GM18951 (cell line): ENCODE measurements at regions not wholly inside any gene's neighbourhood (a gene's known extent, or its start where the extent isn't known, plus 50 kb on each side); places are given as distances from the start of the nearest gene placed in this dataset.

Source experiments
- POLR2A ChIP-seq: IDR thresholded peaks from 4 replicates; pipeline ENCODE4 v1.6.1; 2011; ENCODE audit warnings: mild to moderate bottlenecking; ENCODE audit not compliant: insufficient read length, insufficient read depth; ENCODE audit errors: extremely low read depth
- in situ Hi-C: fragments of 300-500 bp; cut with MboI; formaldehyde crosslinking; loops from one replicate; pipeline ENCODE4 v1.12.0; 2022; ENCODE audit warnings: low sequenced_read_pairs, mixed read lengths, inconsistent platforms; ENCODE audit not compliant: unreplicated experiment

DNA sequence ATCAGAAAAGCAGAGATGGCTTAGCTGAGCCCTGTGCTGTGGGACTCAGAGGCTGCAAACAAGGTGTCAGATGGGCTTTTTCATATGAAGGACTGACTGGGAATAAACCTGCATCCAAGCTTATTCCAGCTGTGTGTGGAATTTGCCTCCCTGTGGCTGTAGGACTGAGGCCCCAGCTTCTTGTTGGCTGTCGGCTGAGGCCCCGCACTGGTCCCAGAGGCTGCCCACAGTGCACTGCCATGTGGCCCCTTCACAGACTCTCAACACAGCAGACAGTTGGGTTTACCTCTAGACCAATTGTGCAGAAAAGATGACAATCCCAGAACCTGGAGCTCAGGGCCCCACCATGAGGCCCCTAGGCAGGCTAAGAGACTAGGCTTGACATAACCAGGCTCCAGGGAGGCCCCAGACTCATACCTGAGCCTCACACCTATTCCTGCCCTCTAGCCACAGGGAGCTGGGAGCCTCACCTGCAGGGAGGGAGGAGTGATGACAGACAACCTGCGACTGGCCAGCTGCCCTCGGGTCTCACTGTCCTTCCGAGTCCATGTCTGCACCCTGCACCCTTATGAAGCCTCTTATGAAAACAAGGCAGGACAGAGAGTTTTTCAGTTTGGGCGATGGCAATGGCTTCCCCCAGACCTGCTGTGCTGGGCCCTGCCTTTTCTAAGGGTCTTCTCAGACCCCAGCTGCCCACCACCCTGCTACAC is 615.5 kb downstream of the NPHP4 start:
- in situ Hi-C loops = no loop called here
- TF ChIP-seq POLR2A = no peak

DNA sequence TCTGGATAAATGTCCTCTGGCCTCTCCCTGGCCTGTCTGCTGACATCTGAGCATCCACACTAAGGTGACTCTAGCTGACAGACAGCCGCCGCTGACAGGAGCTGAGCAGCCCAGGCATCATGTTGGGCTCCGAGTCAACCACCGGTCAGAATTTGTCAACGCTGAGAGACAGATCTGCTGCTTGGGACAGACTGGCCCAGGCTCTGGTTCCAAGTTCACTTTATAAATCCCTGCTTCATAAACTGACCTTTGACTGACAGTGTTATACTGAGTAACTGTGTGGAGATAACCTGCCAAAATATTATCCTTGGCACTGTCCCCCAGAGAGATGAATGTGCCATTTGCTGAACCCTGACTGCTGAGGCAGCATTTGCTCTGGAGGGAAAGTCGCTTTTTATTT is 616.7 kb downstream of the NPHP4 start:
- in situ Hi-C loops = no loop called here

DNA sequence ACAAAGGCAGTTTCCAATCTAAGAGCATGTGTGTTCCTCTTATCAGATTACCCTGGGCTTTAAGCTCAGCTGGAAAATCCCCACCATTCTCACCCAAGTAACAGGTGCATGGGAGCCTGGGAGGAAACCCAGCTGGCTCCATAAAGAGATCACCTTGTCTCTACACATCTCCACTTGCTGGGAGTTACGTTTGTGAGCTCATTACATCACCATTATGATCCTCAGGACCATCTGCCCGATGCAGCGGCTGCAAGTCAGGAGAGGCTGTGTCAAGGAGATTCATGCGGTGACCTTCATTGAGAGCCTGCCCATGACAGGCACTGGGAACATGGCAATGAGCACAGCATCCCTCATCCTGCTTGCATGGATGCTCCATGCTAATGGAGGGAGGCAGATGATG is 618.0 kb downstream of the NPHP4 start:
- no peak for TF ChIP-seq POLR2A
- in situ Hi-C loops = no loop called here

More for the DNA sequence above, 616.7 kb downstream of the NPHP4 start:
- no peak for TF ChIP-seq POLR2A

DNA sequence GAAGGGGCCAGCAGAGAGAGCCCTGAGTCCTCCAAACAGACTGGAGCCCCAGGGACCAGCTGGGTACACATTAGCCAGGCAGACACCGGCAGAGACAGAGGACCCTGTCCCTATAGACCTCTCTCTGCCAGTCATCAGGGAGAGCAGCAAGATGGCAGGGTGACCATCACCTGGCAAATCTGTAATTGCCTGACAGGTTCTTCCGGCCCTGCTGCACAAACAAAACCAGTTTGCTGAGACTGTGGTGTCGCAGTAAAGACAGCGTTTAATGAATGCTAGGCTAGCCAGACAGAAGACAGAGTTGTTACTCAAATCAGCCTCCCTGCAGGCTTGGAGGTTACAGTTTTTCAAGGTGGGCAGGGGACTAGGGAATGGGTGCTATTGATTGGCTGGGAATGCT is 618.9 kb downstream of the NPHP4 start:
- TF ChIP-seq POLR2A = no peak

DNA sequence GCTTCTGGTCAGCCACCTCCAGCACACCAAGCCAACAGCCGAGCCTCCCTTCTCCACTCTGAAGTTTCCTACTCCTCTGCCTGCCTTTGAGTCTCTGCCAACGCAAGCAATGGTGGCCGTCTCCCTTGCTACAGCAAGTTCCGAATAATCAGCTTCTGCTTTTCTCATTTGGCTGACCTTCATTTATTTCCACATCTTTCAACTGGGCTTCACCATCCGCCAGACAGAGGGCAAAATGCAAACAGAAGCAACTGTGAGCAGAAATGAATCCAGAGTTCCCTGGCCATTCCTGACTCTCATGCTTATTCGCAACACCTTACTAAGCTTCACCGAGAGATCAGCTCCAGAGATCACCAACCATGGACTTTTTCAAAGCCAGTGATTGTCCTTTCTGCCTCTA is 621.0 kb downstream of the NPHP4 start:
- no peak for TF ChIP-seq POLR2A
- in situ Hi-C loops = no loop called here

More for the DNA sequence above, 618.9 kb downstream of the NPHP4 start:
- in situ Hi-C loops = no loop called here

DNA sequence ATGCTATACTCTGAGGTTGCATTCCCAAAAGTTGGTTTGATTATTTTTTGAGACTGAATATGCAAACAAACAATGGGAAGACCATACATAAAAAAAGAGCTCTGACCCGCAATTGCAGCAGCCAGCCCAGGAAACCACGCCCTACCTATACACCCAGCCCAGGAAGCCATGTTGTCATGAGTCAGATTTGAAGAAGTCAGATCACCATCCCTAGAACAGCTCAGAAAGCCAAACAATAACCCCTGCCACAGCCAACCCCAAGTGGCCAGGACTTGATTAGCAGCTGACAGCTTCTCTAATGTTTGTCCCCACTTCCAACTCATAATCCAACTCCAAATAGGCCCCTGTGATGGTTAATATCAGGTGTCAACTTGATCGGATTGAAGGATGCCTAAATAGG is 621.9 kb downstream of the NPHP4 start:
- in situ Hi-C loops = no loop called here
- TF ChIP-seq POLR2A = no peak

DNA sequence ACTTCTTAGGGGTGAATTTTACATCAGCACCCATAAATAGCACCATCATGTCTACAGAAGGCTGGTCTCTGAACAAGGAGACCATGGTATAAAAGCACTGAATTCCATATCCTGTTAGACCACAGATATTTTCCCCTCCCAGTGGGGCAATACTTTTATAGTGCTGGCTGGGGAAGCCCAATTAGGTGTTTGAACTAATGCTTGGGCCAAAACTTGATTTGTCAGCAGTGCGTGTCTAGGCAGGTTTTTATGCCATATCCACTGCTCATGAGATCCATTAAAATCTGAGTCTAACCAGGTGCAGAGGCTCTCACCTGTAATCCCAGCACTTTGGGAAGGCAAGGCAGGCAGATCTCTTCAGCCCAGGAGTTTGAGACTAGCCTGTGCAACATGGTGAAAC is 623.0 kb downstream of the NPHP4 start:
- in situ Hi-C loops = no loop called here
- TF ChIP-seq POLR2A = no peak

DNA sequence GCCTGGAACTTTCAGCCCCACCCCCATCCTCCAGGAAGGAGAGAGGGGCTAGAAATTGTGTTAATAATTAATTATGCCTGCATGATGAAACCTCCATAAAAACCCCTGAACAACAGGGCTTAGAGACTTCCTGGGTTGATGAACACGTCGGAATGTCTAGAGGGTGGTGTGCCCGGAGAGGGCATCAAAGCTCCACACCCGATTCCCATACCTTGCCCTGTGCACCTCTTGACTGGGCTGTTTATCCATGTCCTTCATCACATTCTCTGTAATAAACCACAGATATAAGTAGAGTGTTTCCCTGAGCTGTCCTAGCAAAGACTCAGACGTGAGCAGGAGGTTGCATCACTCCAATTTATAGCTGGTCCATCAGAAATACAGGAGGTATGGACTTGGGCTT is 624.0 kb downstream of the NPHP4 start:
- in situ Hi-C loops = no loop called here
- TF ChIP-seq POLR2A = no peak

DNA sequence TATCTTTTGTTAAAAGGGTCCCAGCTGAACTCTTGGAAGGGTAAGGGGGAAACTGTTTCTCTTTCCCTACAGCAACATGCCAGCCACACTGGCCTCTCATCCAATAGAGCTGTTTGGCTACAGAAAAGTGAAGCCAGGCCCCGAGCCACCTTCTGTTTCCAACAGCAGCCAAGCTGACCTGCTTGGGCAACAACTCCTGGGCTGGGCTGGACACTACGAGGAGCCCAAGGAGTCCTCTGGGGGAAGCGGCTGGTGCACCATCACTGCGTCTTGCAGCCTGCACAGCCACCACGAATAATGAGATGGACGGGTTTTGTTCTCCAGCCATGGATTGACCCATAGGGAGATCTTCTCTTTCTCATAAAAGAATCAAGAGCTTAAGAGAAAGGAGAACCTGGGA is 624.9 kb downstream of the NPHP4 start:
- in situ Hi-C loops = no loop called here

DNA sequence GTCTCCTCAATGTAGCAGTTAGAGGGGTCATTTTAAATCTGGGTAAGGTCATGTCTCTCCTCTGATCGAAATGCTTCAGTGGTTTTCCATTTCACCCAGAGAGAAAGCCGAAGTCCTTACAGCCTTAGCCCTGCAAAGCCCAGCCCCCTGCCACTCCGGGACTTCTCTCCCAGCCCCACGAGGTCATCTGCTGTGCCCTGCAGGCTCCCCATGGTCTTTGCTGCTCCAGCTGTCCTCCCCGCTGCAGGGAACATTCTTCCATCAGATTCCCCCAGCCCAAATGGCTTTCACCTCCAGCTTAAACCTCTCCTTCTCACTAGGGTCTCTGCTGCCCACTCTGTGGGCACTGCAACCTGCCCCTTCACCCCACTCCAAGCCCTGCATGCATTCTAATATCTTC is 626.5 kb downstream of the NPHP4 start:
- in situ Hi-C loops = no loop called here
- no peak for TF ChIP-seq POLR2A

More for the DNA sequence above, 624.9 kb downstream of the NPHP4 start:
- no peak for TF ChIP-seq POLR2A

DNA sequence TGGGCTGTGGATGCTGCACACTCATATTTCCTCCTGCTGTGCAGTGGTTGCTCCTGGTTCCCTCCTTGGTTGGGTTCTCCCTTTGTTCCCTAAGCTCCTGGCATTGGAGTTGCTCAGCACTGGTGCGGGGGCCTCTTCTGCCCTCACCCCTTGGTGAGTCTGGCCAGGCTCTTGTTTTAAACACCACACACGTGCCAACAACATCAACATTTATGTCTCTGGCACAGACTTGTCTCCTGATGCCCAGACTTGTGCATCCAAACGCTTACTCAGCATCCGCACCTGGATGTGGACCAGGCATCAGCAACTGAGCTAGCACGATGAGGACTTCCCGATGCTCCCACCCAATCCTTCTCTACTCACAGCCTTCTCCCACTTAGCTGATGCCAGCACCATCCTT is 627.6 kb downstream of the NPHP4 start:
- no peak for TF ChIP-seq POLR2A
- in situ Hi-C loops = no loop called here

DNA sequence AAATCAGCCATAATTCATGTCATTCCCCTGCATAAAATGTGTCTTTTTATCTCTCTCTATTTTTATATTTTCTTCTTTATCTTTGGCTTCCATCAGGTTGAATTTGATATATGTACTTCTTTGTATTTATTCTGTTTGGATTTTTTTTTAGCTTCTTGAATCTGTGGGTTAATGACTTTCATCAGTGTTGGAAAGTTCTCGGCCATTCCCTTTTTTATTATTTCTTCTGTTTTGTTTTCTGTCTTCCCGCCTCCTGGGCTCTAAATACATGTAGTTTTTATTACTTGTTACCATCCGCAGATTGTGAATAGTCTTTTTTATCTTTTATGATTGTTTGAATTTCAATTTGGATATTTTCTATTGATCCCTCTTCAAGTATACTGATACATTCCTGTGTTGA is 637.5 kb downstream of the NPHP4 start:
- TF ChIP-seq POLR2A = no peak
- in situ Hi-C loops = no loop called here

DNA sequence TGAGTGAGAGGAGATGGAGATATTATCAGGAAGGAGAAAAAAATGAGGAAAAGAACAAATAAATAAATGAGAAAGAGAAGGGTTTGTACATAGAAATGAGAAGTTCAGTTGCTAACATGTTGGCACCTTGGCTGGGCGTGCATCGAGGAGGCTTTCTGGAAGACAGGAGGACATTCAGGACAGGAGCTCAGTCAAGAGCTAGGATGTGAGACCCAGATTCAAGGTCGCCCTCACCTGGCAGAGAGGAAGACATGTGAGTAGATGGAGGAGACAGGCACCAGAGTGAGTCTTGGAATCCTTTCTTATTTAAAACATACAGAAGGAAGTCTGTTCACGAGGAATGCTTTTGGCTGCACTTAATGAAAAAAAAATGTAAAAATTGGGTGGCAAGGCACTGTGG is 640.9 kb downstream of the NPHP4 start:
- TF ChIP-seq POLR2A = no peak
- in situ Hi-C loops = no loop called here

DNA sequence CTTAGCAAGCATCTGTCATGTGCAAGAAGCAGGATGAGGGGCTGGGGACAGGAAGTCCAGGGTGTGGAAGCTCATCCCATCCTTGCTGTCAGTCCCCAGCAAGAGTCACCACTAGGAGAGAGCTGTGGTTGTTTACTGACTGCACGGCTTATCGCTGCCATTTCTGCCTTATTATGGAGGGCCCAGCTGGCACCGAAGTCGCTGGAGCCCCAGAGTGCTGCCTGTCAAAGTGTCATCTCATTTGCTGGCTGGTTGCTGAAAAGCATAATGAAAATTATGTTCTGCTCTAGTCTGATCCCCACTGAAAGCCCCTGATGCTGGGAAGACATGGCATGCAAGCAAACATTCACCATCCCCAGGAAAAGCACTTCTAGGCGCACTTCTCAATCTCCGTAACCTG is 642.7 kb downstream of the NPHP4 start:
- in situ Hi-C loops = no loop called here
- TF ChIP-seq POLR2A = no peak
